ENCODE measurements at regions not wholly inside any gene's neighbourhood (a gene's known extent, or its start where the extent isn't known, plus 50 kb on each side); places are given as distances from the start of the nearest gene placed in this dataset.

- no peak for TF ChIP-seq POLR2AphosphoS5 (IDR thresholded peaks at IDR 0.05; ENCODE audit: low read depth, low read length)
- no peak for TF ChIP-seq REST (IDR thresholded peaks at IDR 0.05; ENCODE audit: insufficient read depth in 1 of 2, low read depth in 2 of 2, low read length in 1 of 2)
Observed at GRCh38 chr9:75274781-75275180, 186.5 kb downstream of the OSTF1 start.
